ENCODE measurements at regions not wholly inside any gene's neighbourhood (a gene's known extent, or its start where the extent isn't known, plus 50 kb on each side); places are given as distances from the start of the nearest gene placed in this dataset.

- Mint-ChIP-seq H3K27ac (ENCODE audit: unreplicated experiment) (no peak overlapping the region), H3K4me3 (no peak overlapping the region), H3K27me3 (ENCODE audit: low read depth) (no peaks in the 10 kb centered on the region), H3K36me3 (ENCODE audit: low read depth) (no peaks in the 10 kb centered on the region), H3K9me3 (no peaks in the 10 kb centered on the region), H3K4me1 (no peaks in the 10 kb centered on the region)
- no peak for DNase-seq (ENCODE audit: low read depth, low spot score)
- TF ChIP-seq CTCF (conservative IDR thresholded peaks at IDR 0.05): no peak
These were observed 310.8 kb downstream of the EIPR1 start for GRCh38 chr2:3066831-3067230.

DNA sequence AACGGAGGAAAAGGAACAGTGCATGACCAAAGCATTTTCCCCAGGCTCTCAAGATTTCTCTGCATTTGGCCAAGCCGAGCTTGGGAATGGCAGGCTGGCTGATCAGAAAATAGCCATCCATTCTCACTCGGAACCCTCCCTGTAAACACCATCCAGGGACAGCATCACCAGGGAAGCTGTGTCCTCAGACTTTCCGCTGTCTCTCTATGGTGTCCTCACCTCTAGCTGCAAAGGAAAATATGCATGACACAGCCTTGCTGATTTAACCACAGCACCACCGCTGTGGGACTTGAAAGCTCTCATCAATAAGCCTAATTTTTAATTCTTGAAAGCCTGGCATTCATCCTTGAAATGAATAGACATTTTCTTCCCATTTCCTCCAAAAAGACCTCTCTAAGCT, 311.7 kb downstream of the EIPR1 start:
- H3K4me1 Mint-ChIP-seq: no peaks in the 10 kb centered on the region
- no peaks in the 10 kb centered on the region for H3K27me3 Mint-ChIP-seq (ENCODE audit: low read depth)
- TF ChIP-seq CTCF (conservative IDR thresholded peaks at IDR 0.05): no peak
- no peaks in the 10 kb centered on the region for H3K36me3 Mint-ChIP-seq (ENCODE audit: low read depth)
- no peaks in the 10 kb centered on the region for H3K9me3 Mint-ChIP-seq
- H3K4me3 Mint-ChIP-seq: no peak overlapping the region
- H3K27ac Mint-ChIP-seq (ENCODE audit: unreplicated experiment): no peak overlapping the region
- DNase-seq (ENCODE audit: low read depth, low spot score): no peak

DNA sequence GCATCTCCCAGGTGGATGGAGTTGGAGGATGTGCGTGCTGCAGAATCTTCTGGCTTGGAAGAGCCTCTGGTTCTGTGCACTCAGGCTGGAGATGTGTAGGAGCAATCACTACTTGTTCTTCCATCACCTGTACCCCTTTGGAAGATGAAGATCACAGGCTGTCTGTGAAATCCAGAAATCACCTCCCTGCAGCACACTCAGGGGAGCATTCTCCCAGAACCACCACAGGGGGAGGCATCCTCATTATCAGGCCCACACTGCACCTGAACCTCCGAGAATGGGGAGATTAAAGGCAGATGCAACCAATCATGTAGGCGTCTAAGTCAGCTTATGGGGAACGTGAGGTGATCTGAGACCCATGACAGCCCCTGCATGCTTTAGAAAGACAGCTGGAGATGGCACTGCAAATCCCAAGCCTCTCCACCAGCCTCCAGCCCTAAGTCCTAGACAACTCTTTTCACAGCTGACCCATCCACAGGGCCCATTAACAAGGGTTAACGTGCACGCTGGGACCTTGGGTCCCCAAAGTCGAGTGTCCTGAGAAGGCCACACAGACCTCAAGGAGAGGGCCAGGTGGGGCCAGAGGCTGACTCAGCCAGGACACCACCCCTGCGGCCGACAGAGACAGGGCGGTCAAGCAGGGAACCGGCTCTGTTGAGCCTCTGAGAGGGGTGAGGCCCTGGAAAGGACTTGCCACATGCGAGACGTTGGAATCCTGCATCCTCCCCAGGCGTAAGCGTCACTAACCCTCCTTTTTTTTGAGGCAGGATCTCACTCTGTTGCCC, 314.9 kb downstream of the EIPR1 start:
- no peak overlapping the region for H3K27ac Mint-ChIP-seq (ENCODE audit: unreplicated experiment)
- no peaks in the 10 kb centered on the region for H3K36me3 Mint-ChIP-seq (ENCODE audit: low read depth)
- no peaks in the 10 kb centered on the region for H3K27me3 Mint-ChIP-seq (ENCODE audit: low read depth)
- no peak for DNase-seq (ENCODE audit: low read depth, low spot score)
- no peaks in the 10 kb centered on the region for H3K4me1 Mint-ChIP-seq
- H3K4me3 Mint-ChIP-seq: no peak overlapping the region
- no peak for TF ChIP-seq CTCF (conservative IDR thresholded peaks at IDR 0.05)
- H3K9me3 Mint-ChIP-seq: peaks cover 3% of the 10 kb centered on the region

GRCh38 chr2:3060049-3060448, 317.6 kb downstream of the EIPR1 start:
- Mint-ChIP-seq H3K9me3 (peaks cover 11% of the 10 kb centered on the region), H3K36me3 (ENCODE audit: low read depth) (no peaks in the 10 kb centered on the region), H3K27ac (ENCODE audit: unreplicated experiment) (no peak overlapping the region), H3K4me1 (no peaks in the 10 kb centered on the region), H3K27me3 (ENCODE audit: low read depth) (no peaks in the 10 kb centered on the region), H3K4me3 (no peak overlapping the region)
- no peak for TF ChIP-seq CTCF (conservative IDR thresholded peaks at IDR 0.05)
- no peak for DNase-seq (ENCODE audit: low read depth, low spot score)

GRCh38 chr2:3059141-3059925, 318.3 kb downstream of the EIPR1 start:
- Mint-ChIP-seq H3K27ac (ENCODE audit: unreplicated experiment) (no peak overlapping the region), H3K27me3 (ENCODE audit: low read depth) (no peaks in the 10 kb centered on the region), H3K4me3 (no peak overlapping the region), H3K9me3 (peaks cover 11% of the 10 kb centered on the region), H3K4me1 (no peaks in the 10 kb centered on the region), H3K36me3 (ENCODE audit: low read depth) (no peaks in the 10 kb centered on the region)
- TF ChIP-seq CTCF (conservative IDR thresholded peaks at IDR 0.05): no peak
- no peak for DNase-seq (ENCODE audit: low read depth, low spot score)
